GM12878 (cell line): ENCODE measurements at regions not wholly inside any gene's neighbourhood (a gene's known extent, or its start where the extent isn't known, plus 50 kb on each side); places are given as distances from the start of the nearest gene placed in this dataset.

Experiments used
- ATAC-seq: fragments of 200-7000 bp; cut with Tn5 transposase; 3 replicates; pipeline ENCODE4 v1.9.1; 2020; ENCODE audit warnings: mild to moderate bottlenecking, moderate library complexity
- BruUV-seq: library from RNA; stranded (reverse); fragments of 400-500 nt; replicated peaks from 2 replicates; lab custom pipeline; 2021; lab: Mats Ljungman, UMichigan
- CTCF ChIA-PET: fragments of 300-600 bp; sonication (Branson Sonifier 250); formaldehyde crosslinking; extraction: SDS; loops from one replicate; lab custom pipeline; 2021; ENCODE audit warnings: inconsistent platforms; lab: Yijun Ruan, JAX
- POLR2A ChIA-PET: fragments of 350-600 bp; formaldehyde crosslinking; extraction: SDS; loops from one replicate; lab custom pipeline; 2021; ENCODE audit warnings: inconsistent platforms; lab: Charles Lee
- RAD21 ChIA-PET: fragments of 300-600 bp; sonication (Branson Sonifier 250); formaldehyde crosslinking; loops from one replicate; lab custom pipeline; 2023; ENCODE audit warnings: antibody characterized with exemption; ENCODE audit not compliant: unreplicated experiment; lab: Charles Lee
- SMC1A ChIA-PET: fragments of 300-600 bp; sonication (Branson Sonifier 250); formaldehyde crosslinking; loops from one replicate; lab custom pipeline; 2023; ENCODE audit not compliant: unreplicated experiment, uncharacterized antibody; lab: Charles Lee
- DNase-seq: peaks from one replicate; pipeline ENCODE4 v3.0.0-alpha.2; 2011; ENCODE audit warnings: low read depth, low spot score
- FAIRE-seq: peaks from 3 replicates; lab custom pipeline; 2011; peaks lifted over from hg19 to GRCh38; lab: Jason Lieb, UNC
- H2AFZ ChIP-seq: 2 replicates; pipeline ENCODE4 v1.6.0; 2011; ENCODE audit warnings: low read depth, low read length, control low read depth; ENCODE audit not compliant: control insufficient read depth
- H3K27ac ChIP-seq: 2 replicates; pipeline ENCODE4 v1.5.1; 2011; ENCODE audit warnings: control low read depth; ENCODE audit not compliant: control insufficient read depth, insufficient read depth
- H3K27me3 ChIP-seq, 2 experiments: replicated peaks in 1 of 2; 2 replicates each; pipeline versions ENCODE4 v1.6.0 to v1.6.1; 2011; ENCODE audit warnings: low read length in 1 of 2; ENCODE audit not compliant: control insufficient read depth in 2 of 2, insufficient read depth in 2 of 2
- H3K36me3 ChIP-seq, 2 experiments: 2 replicates each; pipeline ENCODE4 v1.5.1; 2011; ENCODE audit warnings: low read length in 1 of 2; ENCODE audit not compliant: control insufficient read depth in 2 of 2, insufficient read depth in 2 of 2
- H3K4me1 ChIP-seq: 2 replicates; pipeline ENCODE4 v1.6.1; 2011; ENCODE audit warnings: mild to moderate bottlenecking, low read length, moderate library complexity, mixed read lengths; ENCODE audit not compliant: control insufficient read depth, insufficient read depth
- H3K4me2 ChIP-seq: 2 replicates; pipeline ENCODE4 v1.6.0; 2011; ENCODE audit warnings: control low read depth; ENCODE audit not compliant: control insufficient read depth, insufficient read depth
- H3K4me3 ChIP-seq: fragments of 200-600 bp; sonication (generic); 2 replicates; pipeline ENCODE4 v1.5.1; 2016
- H3K79me2 ChIP-seq: 2 replicates; pipeline ENCODE4 v1.6.0; 2011; ENCODE audit warnings: low read length; ENCODE audit not compliant: control insufficient read depth, insufficient read depth
- H3K9ac ChIP-seq: 2 replicates; pipeline ENCODE4 v1.8.0; 2011; ENCODE audit warnings: low read length, control low read depth, mixed read lengths; ENCODE audit not compliant: control insufficient read depth, insufficient read depth
- H3K9me3 ChIP-seq: replicated peaks from 3 replicates; pipeline ENCODE4 v1.5.1; 2011; ENCODE audit warnings: mild to moderate bottlenecking, low read length; ENCODE audit not compliant: control insufficient read depth, insufficient read depth
- H4K20me1 ChIP-seq: 2 replicates; pipeline ENCODE4 v1.6.0; 2011; ENCODE audit not compliant: control insufficient read depth, insufficient read depth
- BHLHE40 ChIP-seq, 2 experiments: fragments of 450-650 bp in 1 of 2; IDR thresholded peaks; 2 replicates each; pipeline ENCODE4 v1.6.1; 2011 to 2017; ENCODE audit warnings: low read depth in 2 of 2, borderline replicate concordance in 1 of 2, improper control_type of control experiment in 1 of 2, low read length in 1 of 2, mild to moderate bottlenecking in 1 of 2
- CHD1 ChIP-seq: IDR thresholded peaks from 2 replicates; pipeline ENCODE4 v1.6.1; 2012; ENCODE audit warnings: low read depth, low read length, improper control_type of control experiment
- CREM ChIP-seq: IDR thresholded peaks from 2 replicates; pipeline ENCODE4 v1.6.1; 2014; ENCODE audit warnings: antibody characterized with exemption, low read depth
- KDM1A ChIP-seq: fragments of 200-600 bp; sonication (generic); IDR thresholded peaks from 2 replicates; pipeline ENCODE4 v1.6.1; 2016; ENCODE audit warnings: borderline replicate concordance
- NFYA ChIP-seq: IDR thresholded peaks from 2 replicates; pipeline ENCODE4 v1.6.1; 2011; ENCODE audit warnings: low read depth, mild to moderate bottlenecking, low read length, improper control_type of control experiment, borderline replicate concordance
- NFYB ChIP-seq: IDR thresholded peaks from 2 replicates; pipeline ENCODE4 v1.6.1; 2011; ENCODE audit warnings: low read depth, mild to moderate bottlenecking, low read length, improper control_type of control experiment, moderate library complexity; ENCODE audit not compliant: insufficient read depth
- RFX5 ChIP-seq: IDR thresholded peaks from 2 replicates; pipeline ENCODE4 v1.6.1; 2011; ENCODE audit warnings: low read depth, low read length, improper control_type of control experiment
- SMAD5 ChIP-seq: IDR thresholded peaks from 2 replicates; pipeline ENCODE4 v1.6.1; 2016; ENCODE audit warnings: antibody characterized with exemption, low read depth
- TAF1 ChIP-seq: IDR thresholded peaks from 2 replicates; pipeline ENCODE4 v1.6.1; 2011; ENCODE audit warnings: mild to moderate bottlenecking, low read depth, low read length, borderline replicate concordance
- TCF7 ChIP-seq: IDR thresholded peaks from 2 replicates; pipeline ENCODE4 v1.6.1; 2014; ENCODE audit warnings: antibody characterized with exemption, borderline replicate concordance
- YBX1 ChIP-seq: fragments of 450-650 bp; IDR thresholded peaks from 2 replicates; pipeline ENCODE4 v1.6.1; 2016; ENCODE audit warnings: antibody characterized with exemption
- YY1 ChIP-seq: IDR thresholded peaks from 2 replicates; pipeline ENCODE4 v1.6.1; 2011; ENCODE audit warnings: low read depth, mild to moderate bottlenecking, low read length
- ZBTB40 ChIP-seq: fragments of 450-650 bp; IDR thresholded peaks from 2 replicates; pipeline ENCODE4 v1.6.1; 2016; ENCODE audit warnings: mild to moderate bottlenecking, moderate library complexity, borderline replicate concordance
- ZNF622 ChIP-seq: fragments of 450-650 bp; IDR thresholded peaks from 2 replicates; pipeline ENCODE4 v1.6.1; 2017; ENCODE audit warnings: mild to moderate bottlenecking, inconsistent platforms
- ZSCAN29 ChIP-seq: fragments of 450-650 bp; IDR thresholded peaks from 2 replicates; pipeline ENCODE4 v1.6.1; 2017; ENCODE audit warnings: mild to moderate bottlenecking, moderate library complexity
- WGBS: methylation state at CpG from one replicate; pipeline ENCODE4 v1.1.6; 2016; ENCODE audit warnings: low lambda C conversion rate; ENCODE audit not compliant: insufficient replicate concordance, insufficient coverage; ENCODE audit errors: missing lambda C conversion rate; 5-methylcytosine and 5-hydroxymethylcytosine counted together
- in situ Hi-C: fragments of 300-500 bp; cut with MboI; formaldehyde crosslinking; loops from 9 replicates; pipeline ENCODE4 v1.14.3; 2018; ENCODE audit warnings: mixed read lengths
- intact Hi-C: fragments of 100-400 bp; cut with micrococcal nuclease; formaldehyde crosslinking; loops from one replicate; pipeline ENCODE4 v1.14.2; 2022; ENCODE audit not compliant: unreplicated experiment

DNA sequence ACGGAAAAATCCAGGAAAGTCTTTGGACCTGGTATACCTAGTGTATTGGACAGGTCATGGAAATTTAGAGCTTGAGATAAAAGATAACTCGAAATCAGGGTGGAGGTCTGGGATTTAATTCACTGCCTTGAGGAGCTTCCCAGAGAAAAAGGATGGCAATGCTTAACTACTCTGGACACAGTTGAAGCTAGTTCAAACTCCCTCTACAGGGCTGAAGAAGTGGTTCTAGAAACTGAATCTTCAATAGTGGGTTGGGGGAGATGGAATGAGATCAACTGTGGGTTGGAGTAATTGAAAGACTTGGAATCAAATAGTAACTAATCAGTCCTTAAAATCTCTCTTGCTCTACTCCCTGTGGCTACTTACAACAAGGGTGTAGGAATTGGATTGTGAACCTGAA lies 600.1 kb downstream of the IRS1 start:
- Histone ChIP-seq H4K20me1 (no peaks in the 10 kb centered on the region), H3K9me3 (no peaks in the 10 kb centered on the region), H3K27ac (no peak overlapping the region), H3K4me2 (no peak overlapping the region), H2AFZ (no peak overlapping the region), H3K27me3 (no peaks in the 10 kb centered on the region), H3K9ac (no peak overlapping the region), H3K4me1 (no peaks in the 10 kb centered on the region), H3K4me3 (no peak overlapping the region), H3K79me2 (no peaks in the 10 kb centered on the region), H3K36me3 (no peaks in the 10 kb centered on the region)
- no peak for ATAC-seq
- in situ Hi-C loops (no loop called here), intact Hi-C loops (no loop called here)
- RAD21 ChIA-PET: no interaction called here
- SMC1A ChIA-PET: no interaction called here
- FAIRE-seq: no peak
- WGBS: 17% methylated on average over 2 of the region's 2 CpGs
- no TSS peak for BruUV-seq
- CTCF ChIA-PET: no interaction called here
- DNase-seq: no peak
- POLR2A ChIA-PET: no interaction called here
- TF ChIP-seq BHLHE40 (IDR thresholded peaks at IDR 0.05; ENCODE audit: borderline replicate concordance in 1 of 2, low read depth in 2 of 2, low read length in 1 of 2): no peak
- TF ChIP-seq NFYA: no peak
- no peak for TF ChIP-seq CHD1
- TF ChIP-seq YY1: no peak
- no peak for TF ChIP-seq NFYB
- no peak for TF ChIP-seq ZNF622
- TF ChIP-seq KDM1A: no peak
- no peak for TF ChIP-seq CREM
- no peak for TF ChIP-seq RFX5
- TF ChIP-seq TCF7: no peak
- no peak for TF ChIP-seq TAF1
- TF ChIP-seq SMAD5: no peak
- no peak for TF ChIP-seq ZBTB40
- TF ChIP-seq ZSCAN29: no peak
- no peak for TF ChIP-seq YBX1
